Gastrocnemius medialis (tissue), 4 donors: ENCODE measurements at regions not wholly inside any gene's neighbourhood (a gene's known extent, or its start where the extent isn't known, plus 50 kb on each side); places are given as distances from the start of the nearest gene placed in this dataset.

Source experiments
- POLR2A ChIP-seq, 2 donors: fragments of 450-650 bp; IDR thresholded peaks; one replicate each; pipeline ENCODE4 v1.6.1; 2017; ENCODE audit warnings: antibody characterized with exemption in 2 of 2, mild to moderate bottlenecking in 2 of 2, moderate library complexity in 2 of 2
- TF ChIP-seq, protein P1 (sequence below), 5 experiments: fragments of 450-650 bp in 3 of 5; fragments of 200-600 bp in 2 of 5; sonication (generic) in 2 of 5; IDR thresholded peaks in 4 of 5; conservative IDR thresholded peaks in 1 of 5; 1 replicate in 4 of 5; 2 replicates in 1 of 5; pipeline ENCODE4 v1.5.1; 2016 to 2019; ENCODE audit warnings: antibody characterized with exemption in 5 of 5, mild to moderate bottlenecking in 3 of 5, moderate library complexity in 3 of 5

- no peak for TF ChIP-seq POLR2A (IDR thresholded peaks at IDR 0.05)
- TF ChIP-seq, protein P1, sequence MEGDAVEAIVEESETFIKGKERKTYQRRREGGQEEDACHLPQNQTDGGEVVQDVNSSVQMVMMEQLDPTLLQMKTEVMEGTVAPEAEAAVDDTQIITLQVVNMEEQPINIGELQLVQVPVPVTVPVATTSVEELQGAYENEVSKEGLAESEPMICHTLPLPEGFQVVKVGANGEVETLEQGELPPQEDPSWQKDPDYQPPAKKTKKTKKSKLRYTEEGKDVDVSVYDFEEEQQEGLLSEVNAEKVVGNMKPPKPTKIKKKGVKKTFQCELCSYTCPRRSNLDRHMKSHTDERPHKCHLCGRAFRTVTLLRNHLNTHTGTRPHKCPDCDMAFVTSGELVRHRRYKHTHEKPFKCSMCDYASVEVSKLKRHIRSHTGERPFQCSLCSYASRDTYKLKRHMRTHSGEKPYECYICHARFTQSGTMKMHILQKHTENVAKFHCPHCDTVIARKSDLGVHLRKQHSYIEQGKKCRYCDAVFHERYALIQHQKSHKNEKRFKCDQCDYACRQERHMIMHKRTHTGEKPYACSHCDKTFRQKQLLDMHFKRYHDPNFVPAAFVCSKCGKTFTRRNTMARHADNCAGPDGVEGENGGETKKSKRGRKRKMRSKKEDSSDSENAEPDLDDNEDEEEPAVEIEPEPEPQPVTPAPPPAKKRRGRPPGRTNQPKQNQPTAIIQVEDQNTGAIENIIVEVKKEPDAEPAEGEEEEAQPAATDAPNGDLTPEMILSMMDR (IDR thresholded peaks at IDR 0.05 in 4 of 5, conservative IDR thresholded peaks at IDR 0.05 in 1 of 5): no peak
Observed at GRCh38 chr5:86689103-86689729, 71.5 kb downstream of the COX7C start.
